GM18520 (cell line): ENCODE measurements at regions not wholly inside any gene's neighbourhood (a gene's known extent, or its start where the extent isn't known, plus 50 kb on each side); places are given as distances from the start of the nearest gene placed in this dataset.
"Not testable (repeated sequence)": the region's sequence is repeated elsewhere in the genome, so short reads cannot be mapped to it uniquely, and the experiment has no call there.

Experiments
- ATAC-seq: cut with Tn5 transposase; IDR thresholded peaks from one replicate; pipeline ENCODE4 v1.9.1; 2021; ENCODE audit not compliant: unreplicated experiment

GRCh38 chrX:74180716-74181115, 123.3 kb upstream of the ZCCHC13 start:
- ATAC-seq = no peak

GRCh38 chrX:74179990-74180389, 124.0 kb upstream of the ZCCHC13 start:
- ATAC-seq = no peak

DNA sequence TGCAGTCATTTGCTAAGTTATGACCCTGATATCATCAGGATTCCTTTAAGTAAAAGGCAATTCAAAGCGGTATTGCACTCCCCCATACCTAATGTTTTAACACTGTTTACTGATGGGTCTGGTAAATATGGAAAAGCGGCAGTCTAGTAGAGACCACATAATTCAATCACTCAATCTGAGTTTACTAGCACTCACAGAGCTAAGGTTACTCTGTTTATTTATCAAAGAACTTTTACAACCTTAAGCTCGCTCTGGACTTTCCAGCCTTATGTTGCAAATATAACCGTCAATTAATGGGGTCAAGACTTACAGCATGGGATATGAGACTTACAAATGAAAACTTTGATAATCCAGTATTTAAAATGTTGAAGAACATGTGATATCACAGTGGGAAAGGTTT, 124.5 kb upstream of the ZCCHC13 start:
- ATAC-seq = no peak

DNA sequence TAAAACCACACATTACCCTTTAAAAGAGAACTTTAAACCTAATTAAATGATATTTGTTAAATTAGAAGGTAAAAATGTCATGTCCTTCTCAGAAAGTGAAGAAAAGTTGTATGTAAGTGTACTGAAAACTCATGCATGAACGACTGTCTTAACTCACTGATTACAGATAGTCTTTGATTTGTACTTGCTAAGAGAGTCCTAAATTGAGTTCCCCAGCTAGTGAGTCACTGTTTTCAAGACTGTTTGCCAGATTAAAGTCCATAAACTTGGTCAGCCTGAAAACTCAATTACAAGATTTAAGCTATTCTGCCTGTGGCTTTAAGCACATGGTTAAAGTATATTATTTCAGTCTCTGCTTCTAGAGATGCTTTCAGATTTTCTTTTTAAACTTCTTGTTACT, 124.9 kb upstream of the ZCCHC13 start:
- ATAC-seq = no peak

- ATAC-seq = no peak
Observed at GRCh38 chrX:74178536-74178935, 125.4 kb upstream of the ZCCHC13 start.

DNA sequence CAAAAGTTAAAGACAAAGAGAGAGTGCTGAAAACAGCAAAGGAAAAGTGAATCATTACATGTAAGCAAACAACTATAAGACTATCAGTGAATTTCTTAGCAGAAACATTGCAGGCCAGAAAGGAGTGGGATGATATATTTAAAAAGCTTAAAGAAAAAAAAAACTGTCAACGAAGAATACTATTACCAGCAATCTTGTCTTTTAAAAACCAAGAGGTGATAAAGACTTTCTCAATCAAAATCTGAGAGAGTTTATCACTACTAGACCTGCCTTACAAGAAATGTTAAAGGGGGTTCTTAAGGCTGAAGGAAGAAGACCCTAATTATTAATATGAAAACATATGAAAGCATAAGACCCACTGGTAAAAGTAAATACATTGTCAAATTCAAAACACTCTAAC, 132.5 kb upstream of the ZCCHC13 start:
- no peak for ATAC-seq

DNA sequence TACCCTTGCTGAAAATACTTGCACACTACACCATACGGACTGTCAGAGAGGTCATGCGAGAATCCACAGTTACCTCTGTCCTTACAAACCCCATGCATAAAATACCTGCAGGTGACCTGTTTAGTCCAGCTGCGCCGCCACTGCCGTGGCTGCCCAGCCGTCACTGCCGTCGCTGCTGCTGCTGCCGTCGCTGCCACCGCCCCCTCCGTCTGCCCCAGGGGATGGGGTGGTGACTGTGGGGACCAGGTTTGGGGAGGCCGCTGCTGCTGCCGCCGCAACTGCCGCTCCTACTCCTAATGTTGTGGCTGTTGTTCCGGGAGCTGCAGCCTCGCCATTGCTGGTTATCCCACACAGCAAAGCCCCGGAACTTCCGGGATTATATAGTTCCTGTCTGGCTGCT, 141.8 kb upstream of the ZCCHC13 start:
- ATAC-seq = no peak

GRCh38 chrX:74160816-74161215, 143.2 kb upstream of the ZCCHC13 start:
- ATAC-seq = no peak

GRCh38 chrX:74160358-74160757, 143.6 kb upstream of the ZCCHC13 start:
- ATAC-seq = no peak

DNA sequence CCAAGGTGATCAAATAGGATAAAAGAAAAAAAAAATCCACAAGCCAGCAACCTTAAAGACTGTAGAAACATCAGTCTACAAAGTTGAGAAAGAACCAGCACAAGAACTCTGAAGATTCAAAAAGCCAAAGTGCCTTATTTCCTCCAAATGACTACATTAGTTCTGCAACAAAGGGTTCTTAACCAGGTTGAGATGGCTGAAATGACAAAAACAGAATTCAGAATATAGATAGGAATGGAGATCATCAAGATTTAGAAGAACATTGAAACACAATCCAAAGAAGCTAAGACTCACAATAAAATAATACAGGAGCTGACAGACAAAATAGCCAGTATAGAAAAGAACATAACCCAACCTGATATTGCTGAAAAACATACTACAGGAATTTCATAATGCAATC, 156.5 kb upstream of the ZCCHC13 start:
- ATAC-seq = no peak

DNA sequence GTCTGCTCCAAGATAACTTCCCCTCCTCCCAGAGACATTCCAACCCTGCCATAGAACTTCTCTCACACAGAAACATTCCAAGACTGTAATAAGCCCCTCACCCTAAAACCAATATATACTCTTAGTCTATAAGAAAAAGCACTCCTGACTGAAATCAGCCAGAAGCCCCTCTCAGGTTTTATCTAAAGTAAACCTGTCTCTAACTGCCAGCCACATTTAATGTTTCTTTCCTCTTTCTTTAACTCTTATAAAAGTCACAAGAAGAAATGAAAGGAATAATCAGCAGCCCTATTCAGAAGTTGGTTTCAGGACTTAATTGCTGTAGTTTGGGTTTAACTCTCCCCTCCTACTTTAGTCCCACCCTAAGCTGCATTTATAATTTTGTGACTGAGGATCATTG, 165.0 kb upstream of the ZCCHC13 start:
- no peak for ATAC-seq

- ATAC-seq = no peak
Observed at GRCh38 chrX:74133156-74133796, 170.7 kb upstream of the ZCCHC13 start.

GRCh38 chrX:74132280-74132679, 171.7 kb upstream of the ZCCHC13 start:
- ATAC-seq = no peak

DNA sequence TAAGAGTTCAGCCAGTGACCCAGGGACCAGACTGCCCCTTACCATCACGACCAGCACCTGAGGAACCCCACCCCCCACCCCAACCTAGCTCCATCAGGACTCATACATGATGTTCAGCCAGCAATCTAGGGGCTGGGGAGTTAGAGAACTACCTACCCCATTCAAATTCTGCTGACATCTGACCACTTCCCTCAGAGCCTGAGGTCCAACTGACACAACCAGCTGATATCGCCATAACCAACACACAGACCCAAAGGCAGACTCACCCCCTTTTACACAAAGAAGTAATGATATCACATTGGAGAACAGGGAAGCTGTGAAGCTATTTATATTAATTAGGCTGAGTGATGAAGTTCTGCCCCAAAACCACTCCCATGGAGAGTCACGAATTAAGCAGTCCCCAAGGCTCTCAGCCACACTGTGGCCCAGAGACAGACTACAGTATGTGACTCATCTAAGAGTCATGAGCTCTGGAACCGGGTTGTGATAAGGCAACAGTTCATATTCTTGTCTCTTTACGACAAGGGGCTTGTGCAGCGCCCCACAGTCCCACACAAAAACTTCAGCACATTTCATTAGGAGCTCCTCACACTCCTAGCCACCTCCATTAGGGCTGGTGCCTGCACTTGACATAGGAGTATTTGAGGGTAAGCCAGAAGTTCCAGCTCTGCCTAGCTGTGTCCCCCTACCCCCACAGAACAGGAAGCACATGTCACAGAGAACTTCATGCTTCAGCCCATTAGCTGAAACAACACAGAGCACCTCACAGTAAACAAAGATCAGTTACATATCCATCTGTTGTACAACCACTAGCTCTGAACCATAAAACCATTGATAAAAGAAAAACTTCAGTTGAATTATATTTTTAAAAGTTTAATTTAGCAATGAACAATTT, 184.7 kb upstream of the ZCCHC13 start:
- ATAC-seq = no peak

DNA sequence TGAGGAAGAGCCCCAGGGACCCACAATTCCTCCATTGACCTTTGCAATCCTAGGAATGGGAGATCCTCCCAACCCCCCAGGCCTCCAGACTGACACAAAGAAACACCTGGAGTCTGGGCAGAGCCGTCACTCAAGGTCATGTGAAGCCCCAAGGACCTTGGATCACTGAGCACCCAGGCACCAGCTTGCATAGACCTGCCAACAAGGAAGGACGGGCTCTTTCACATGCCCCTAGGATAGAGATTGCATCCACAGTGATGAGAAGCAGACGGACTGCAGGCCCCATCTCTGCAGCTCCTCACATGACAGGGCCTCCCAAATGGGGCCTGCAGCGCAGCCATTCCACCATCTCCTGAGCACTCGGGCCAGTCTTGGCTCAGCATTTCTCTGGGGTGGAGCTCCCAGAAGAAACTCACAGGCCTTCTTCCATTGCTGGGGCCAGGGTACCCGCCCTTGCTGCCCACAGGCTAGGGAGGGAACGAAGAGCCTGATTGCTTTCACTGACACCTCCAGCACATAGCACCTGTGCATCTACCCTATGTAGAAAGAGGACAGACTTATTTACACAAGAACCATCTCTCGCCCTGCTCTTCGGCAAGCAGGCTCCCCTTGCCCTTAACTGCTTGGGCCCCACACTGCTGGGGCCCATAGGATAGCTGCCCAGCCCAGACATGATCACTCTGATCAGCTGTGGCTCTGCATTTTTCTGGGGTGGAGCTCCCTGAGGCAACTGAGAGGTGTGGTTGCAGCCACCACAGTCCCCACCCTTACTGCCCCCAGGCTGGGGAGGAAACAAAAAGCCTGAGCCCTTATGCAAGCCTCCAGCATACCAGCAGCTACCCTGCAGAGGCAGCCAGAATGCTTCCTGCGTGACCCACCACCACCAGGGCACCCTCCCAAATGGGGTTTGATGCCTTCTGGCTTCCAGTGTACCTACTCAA, 185.7 kb upstream of the ZCCHC13 start:
- ATAC-seq = no peak

GRCh38 chrX:74111245-74111644, 192.7 kb upstream of the ZCCHC13 start:
- no peak for ATAC-seq

DNA sequence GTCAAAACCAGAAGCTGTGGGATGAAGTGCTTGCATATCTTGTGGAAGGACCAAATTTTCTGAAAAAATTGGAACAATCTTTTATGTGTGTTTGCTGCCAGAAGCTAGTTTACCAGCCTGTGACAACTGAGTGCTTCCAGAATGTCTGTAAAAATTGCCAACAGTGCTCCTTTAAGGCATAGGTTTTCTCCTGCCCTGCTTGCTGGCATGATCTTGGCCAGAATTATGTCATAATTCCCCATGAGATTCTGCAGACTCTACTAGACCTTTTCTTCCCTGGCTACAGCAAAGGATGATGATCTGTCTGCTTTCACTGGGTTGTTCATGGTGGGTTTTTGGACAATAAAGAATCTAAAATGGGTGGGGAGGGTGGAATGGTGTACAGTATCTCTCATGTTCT, 196.3 kb upstream of the ZCCHC13 start:
- no peak for ATAC-seq

DNA sequence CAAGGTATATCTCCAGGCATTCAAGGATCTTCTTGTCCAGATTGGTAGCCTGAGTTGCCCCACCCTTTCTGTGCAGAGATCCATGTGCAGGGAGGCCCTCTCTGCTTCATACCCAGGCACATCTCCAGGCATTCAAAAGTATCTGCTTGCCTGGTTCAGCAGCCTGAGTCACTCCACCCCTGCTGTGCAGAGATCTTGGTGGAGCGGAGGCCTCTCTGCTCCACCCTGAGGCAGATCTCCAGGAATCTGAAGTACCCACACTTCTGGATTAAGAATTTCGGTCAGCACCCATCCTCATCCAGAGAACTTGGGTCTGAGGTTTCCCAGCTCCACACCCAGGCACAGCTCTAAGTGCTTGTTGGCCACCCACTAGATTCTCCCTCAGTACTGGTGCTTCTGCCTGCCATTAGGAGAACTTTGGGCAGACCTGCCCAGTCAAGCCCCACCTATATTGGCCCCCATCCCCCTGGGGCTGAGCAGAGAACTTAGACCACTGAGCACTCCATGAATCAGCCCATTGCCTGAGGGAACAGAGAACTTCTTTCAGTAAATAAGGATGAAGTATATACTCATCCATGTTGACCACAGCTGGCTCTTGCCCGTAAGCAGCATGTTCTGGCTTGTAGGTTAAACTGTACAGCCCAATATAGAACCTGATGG, 199.5 kb upstream of the ZCCHC13 start:
- no peak for ATAC-seq

- ATAC-seq = not testable (repeated sequence)
Observed at GRCh38 chrX:74098407-74098806, 205.6 kb upstream of the ZCCHC13 start.

GRCh38 chrX:74090049-74090448, 213.9 kb upstream of the ZCCHC13 start:
- ATAC-seq = no peak
